ENCODE measurements at regions not wholly inside any gene's neighbourhood (a gene's known extent, or its start where the extent isn't known, plus 50 kb on each side); places are given as distances from the start of the nearest gene placed in this dataset.

DNA sequence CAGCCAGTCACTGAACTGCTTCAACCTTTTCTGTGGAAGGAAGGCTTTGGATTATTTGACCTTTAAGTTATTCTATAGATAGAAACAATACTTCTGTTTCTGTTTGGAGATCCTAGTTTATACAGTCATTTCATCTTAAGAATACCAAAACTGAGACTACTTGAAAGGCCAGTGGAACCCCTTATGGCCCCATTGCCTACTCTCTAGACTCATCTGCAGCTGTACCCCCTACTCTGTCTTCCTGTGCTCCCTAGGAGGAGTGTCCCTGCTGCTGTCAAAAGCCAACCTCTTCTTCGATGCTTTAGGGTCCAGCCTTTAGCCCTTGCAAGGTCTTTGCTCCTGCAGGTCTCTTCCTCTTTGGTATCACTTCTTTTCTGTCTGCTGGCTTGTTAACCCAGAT, 169.6 kb downstream of the EDEM1 start:
- Histone ChIP-seq H3K27ac (ENCODE audit: insufficient read depth, low read depth, low read length) (no peak overlapping the region), H3K79me2 (ENCODE audit: control insufficient read depth, insufficient read depth, low read length) (no peaks in the 10 kb centered on the region), H4K20me1 (replicated peaks; ENCODE audit: control insufficient read depth, extremely low read depth, insufficient read depth, low read length) (no peaks in the 10 kb centered on the region), H3K4me1 (ENCODE audit: control insufficient read depth, extremely low read depth, insufficient read depth, low read length) (no peaks in the 10 kb centered on the region), H3K4me2 (ENCODE audit: insufficient read depth, low read length) (no peak overlapping the region), H3K9me1 (replicated peaks; ENCODE audit: control insufficient read depth, extremely low read depth, insufficient read depth, low read length) (no peaks in the 10 kb centered on the region), H3K9me3 (replicated peaks; ENCODE audit: control insufficient read depth, insufficient read depth, low read length) (no peaks in the 10 kb centered on the region), H3K36me3 (ENCODE audit: control insufficient read depth in 2 of 2, extremely low read depth in 1 of 2, insufficient read depth in 2 of 2, low read length in 2 of 2) (no peaks in the 10 kb centered on the region), H3K27me3 (ENCODE audit: control insufficient read depth in 2 of 2, insufficient read depth in 2 of 2, low read length in 2 of 2) (no peaks in the 10 kb centered on the region), H3K9ac (replicated peaks; ENCODE audit: extremely low read depth, insufficient read depth, low read length) (no peak overlapping the region), H2AFZ (ENCODE audit: low read depth, low read length) (no peak overlapping the region), H3K4me3 (replicated peaks in 1 of 3; ENCODE audit: insufficient read depth in 1 of 3, low read depth in 1 of 3, low read length in 3 of 3) (no peak overlapping the region)
- BruUV-seq (replicated peaks), result no TSS peak
- CTCF ChIA-PET, result no interaction called here
- dilution Hi-C loops (cut with MboI; ENCODE audit: extremely low pct_ligation_motif_present, low sequenced_read_pairs), result no loop called here
- DNase-seq (ENCODE audit: low read depth, low spot score), result no peak
- FAIRE-seq, result no peak
- POLR2A ChIA-PET, result no interaction called here
- intact Hi-C loops (cut with micrococcal nuclease), result no loop called here
- TF ChIP-seq, protein P1, sequence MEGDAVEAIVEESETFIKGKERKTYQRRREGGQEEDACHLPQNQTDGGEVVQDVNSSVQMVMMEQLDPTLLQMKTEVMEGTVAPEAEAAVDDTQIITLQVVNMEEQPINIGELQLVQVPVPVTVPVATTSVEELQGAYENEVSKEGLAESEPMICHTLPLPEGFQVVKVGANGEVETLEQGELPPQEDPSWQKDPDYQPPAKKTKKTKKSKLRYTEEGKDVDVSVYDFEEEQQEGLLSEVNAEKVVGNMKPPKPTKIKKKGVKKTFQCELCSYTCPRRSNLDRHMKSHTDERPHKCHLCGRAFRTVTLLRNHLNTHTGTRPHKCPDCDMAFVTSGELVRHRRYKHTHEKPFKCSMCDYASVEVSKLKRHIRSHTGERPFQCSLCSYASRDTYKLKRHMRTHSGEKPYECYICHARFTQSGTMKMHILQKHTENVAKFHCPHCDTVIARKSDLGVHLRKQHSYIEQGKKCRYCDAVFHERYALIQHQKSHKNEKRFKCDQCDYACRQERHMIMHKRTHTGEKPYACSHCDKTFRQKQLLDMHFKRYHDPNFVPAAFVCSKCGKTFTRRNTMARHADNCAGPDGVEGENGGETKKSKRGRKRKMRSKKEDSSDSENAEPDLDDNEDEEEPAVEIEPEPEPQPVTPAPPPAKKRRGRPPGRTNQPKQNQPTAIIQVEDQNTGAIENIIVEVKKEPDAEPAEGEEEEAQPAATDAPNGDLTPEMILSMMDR (IDR thresholded peaks at IDR 0.05; ENCODE audit: extremely low read depth in 1 of 2, insufficient read depth in 1 of 2, low read depth in 1 of 2, low read length in 2 of 2), result no peak
- TF ChIP-seq POLR2A (IDR thresholded peaks at IDR 0.05; ENCODE audit: low read depth, low read length), result no peak
- TF ChIP-seq POLR2AphosphoS5 (IDR thresholded peaks at IDR 0.05; ENCODE audit: insufficient read depth, low read depth, low read length), result no peak
- TF ChIP-seq GATA2 (IDR thresholded peaks at IDR 0.05; ENCODE audit: insufficient read depth, insufficient read length, low read depth, low read length), result no peak
- no peak for TF ChIP-seq EZH2 (IDR thresholded peaks at IDR 0.05; ENCODE audit: borderline replicate concordance, low read depth, low read length, severe bottlenecking)
- TF ChIP-seq FOS (IDR thresholded peaks at IDR 0.05; ENCODE audit: borderline replicate concordance, insufficient read depth, low read length), result no peak
- TF ChIP-seq, protein P2, sequence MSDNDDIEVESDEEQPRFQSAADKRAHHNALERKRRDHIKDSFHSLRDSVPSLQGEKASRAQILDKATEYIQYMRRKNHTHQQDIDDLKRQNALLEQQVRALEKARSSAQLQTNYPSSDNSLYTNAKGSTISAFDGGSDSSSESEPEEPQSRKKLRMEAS (IDR thresholded peaks at IDR 0.05; ENCODE audit: insufficient read depth, insufficient read length), result no peak
- no peak for TF ChIP-seq MYC (IDR thresholded peaks at IDR 0.05; ENCODE audit: low read depth, low read length)
- no peak for TF ChIP-seq JUN (IDR thresholded peaks at IDR 0.05; ENCODE audit: borderline replicate concordance, insufficient read depth, insufficient read length, low read depth)

All from endothelial cell of umbilical vein (primary cell).